A673 (cell line): ENCODE measurements at regions not wholly inside any gene's neighbourhood (a gene's known extent, or its start where the extent isn't known, plus 50 kb on each side); places are given as distances from the start of the nearest gene placed in this dataset.

Source experiments
- CTCF ChIP-seq: fragments of 300-800, 200-600 bp; sonication (generic); conservative IDR thresholded peaks from 2 replicates; pipeline ENCODE4 v1.5.1; 2017; ENCODE audit warnings: low read depth, mild to moderate bottlenecking, antibody characterized with exemption, low read length, moderate library complexity, mixed read lengths
- EZH2 ChIP-seq: fragments of 200-600 bp; sonication (generic); IDR thresholded peaks from 2 replicates; pipeline ENCODE4 v1.6.1; 2017; ENCODE audit warnings: borderline replicate concordance, low read depth, mild to moderate bottlenecking, mixed read lengths, antibody characterized with exemption, low read length; ENCODE audit not compliant: poor library complexity, severe bottlenecking

GRCh38 chr3:25910105-25910504 lies 120.2 kb downstream of the OXSM start:
- TF ChIP-seq CTCF = no peak
- no peak for TF ChIP-seq EZH2
